ENCODE measurements at regions not wholly inside any gene's neighbourhood (a gene's known extent, or its start where the extent isn't known, plus 50 kb on each side); places are given as distances from the start of the nearest gene placed in this dataset.

GRCh38 chr18:10060469-10060782 is 146.6 kb downstream of the VAPA start:
- no peaks in the 10 kb centered on the region for H3K36me3 ChIP-seq (ENCODE audit: insufficient read depth, low read length)
- H3K79me2 ChIP-seq (ENCODE audit: insufficient read depth, low read length): no peaks in the 10 kb centered on the region
- H3K9ac ChIP-seq (ENCODE audit: low read depth, low read length, poor library complexity, severe bottlenecking): no peak overlapping the region
- H3K4me2 ChIP-seq (ENCODE audit: low read depth, low read length, poor library complexity, severe bottlenecking): no peak overlapping the region
- H3K4me3 ChIP-seq (ENCODE audit: low read length, poor library complexity, severe bottlenecking): no peak overlapping the region
- peaks cover 7% of the 10 kb centered on the region for H3K4me1 ChIP-seq (ENCODE audit: insufficient read depth, low read length, poor library complexity, severe bottlenecking)
- H3K9me2 ChIP-seq (replicated peaks; ENCODE audit: low read depth, low read length): no peaks in the 10 kb centered on the region
- TF ChIP-seq CTCF (conservative IDR thresholded peaks at IDR 0.05; ENCODE audit: low read length): no peak
- no peak for TF ChIP-seq EZH2phosphoT487 (IDR thresholded peaks at IDR 0.05; ENCODE audit: borderline replicate concordance)
- no peak overlapping the region for H2AFZ ChIP-seq (ENCODE audit: low read length)
- no peaks in the 10 kb centered on the region for H4K20me1 ChIP-seq (ENCODE audit: insufficient read depth, low read length, poor library complexity, severe bottlenecking)
- no peaks in the 10 kb centered on the region for H3F3A ChIP-seq (ENCODE audit: low read depth)
- H3K9me3 ChIP-seq (ENCODE audit: insufficient read depth, low read depth, low read length): no peaks in the 10 kb centered on the region
- no peaks in the 10 kb centered on the region for H3K27me3 ChIP-seq (ENCODE audit: insufficient read depth, low read length, poor library complexity, severe bottlenecking)

GRCh38 chr18:10060841-10061240 is 147.0 kb downstream of the VAPA start:
- Histone ChIP-seq H2AFZ (ENCODE audit: low read length) (no peak overlapping the region), H3K79me2 (ENCODE audit: insufficient read depth, low read length) (no peaks in the 10 kb centered on the region), H3K27me3 (ENCODE audit: insufficient read depth, low read length, poor library complexity, severe bottlenecking) (no peaks in the 10 kb centered on the region), H3K9ac (ENCODE audit: low read depth, low read length, poor library complexity, severe bottlenecking) (no peak overlapping the region), H4K20me1 (ENCODE audit: insufficient read depth, low read length, poor library complexity, severe bottlenecking) (no peaks in the 10 kb centered on the region), H3K4me2 (ENCODE audit: low read depth, low read length, poor library complexity, severe bottlenecking) (no peak overlapping the region), H3K36me3 (ENCODE audit: insufficient read depth, low read length) (no peaks in the 10 kb centered on the region), H3K4me3 (ENCODE audit: low read length, poor library complexity, severe bottlenecking) (no peak overlapping the region), H3F3A (ENCODE audit: low read depth) (no peaks in the 10 kb centered on the region), H3K9me2 (replicated peaks; ENCODE audit: low read depth, low read length) (no peaks in the 10 kb centered on the region), H3K9me3 (ENCODE audit: insufficient read depth, low read depth, low read length) (no peaks in the 10 kb centered on the region), H3K4me1 (ENCODE audit: insufficient read depth, low read length, poor library complexity, severe bottlenecking) (peaks cover 7% of the 10 kb centered on the region)
- no peak for TF ChIP-seq CTCF (conservative IDR thresholded peaks at IDR 0.05; ENCODE audit: low read length)
- no peak for TF ChIP-seq EZH2phosphoT487 (IDR thresholded peaks at IDR 0.05; ENCODE audit: borderline replicate concordance)

- Histone ChIP-seq H3K4me2 (ENCODE audit: low read depth, low read length, poor library complexity, severe bottlenecking) (no peak overlapping the region), H3K79me2 (ENCODE audit: insufficient read depth, low read length) (no peaks in the 10 kb centered on the region), H3K9ac (ENCODE audit: low read depth, low read length, poor library complexity, severe bottlenecking) (no peak overlapping the region), H3K4me3 (ENCODE audit: low read length, poor library complexity, severe bottlenecking) (no peak overlapping the region), H3K36me3 (ENCODE audit: insufficient read depth, low read length) (no peaks in the 10 kb centered on the region), H3K4me1 (ENCODE audit: insufficient read depth, low read length, poor library complexity, severe bottlenecking) (peaks cover 7% of the 10 kb centered on the region), H3K9me2 (replicated peaks; ENCODE audit: low read depth, low read length) (no peaks in the 10 kb centered on the region), H3K27me3 (ENCODE audit: insufficient read depth, low read length, poor library complexity, severe bottlenecking) (no peaks in the 10 kb centered on the region), H3F3A (ENCODE audit: low read depth) (no peaks in the 10 kb centered on the region), H2AFZ (ENCODE audit: low read length) (no peak overlapping the region), H4K20me1 (ENCODE audit: insufficient read depth, low read length, poor library complexity, severe bottlenecking) (no peaks in the 10 kb centered on the region), H3K9me3 (ENCODE audit: insufficient read depth, low read depth, low read length) (no peaks in the 10 kb centered on the region)
- no peak for TF ChIP-seq CTCF (conservative IDR thresholded peaks at IDR 0.05; ENCODE audit: low read length)
- TF ChIP-seq EZH2phosphoT487 (IDR thresholded peaks at IDR 0.05; ENCODE audit: borderline replicate concordance): no peak
Observed at GRCh38 chr18:10061566-10062140, 147.8 kb downstream of the VAPA start.
